Progenitor cell of endocrine pancreas (in vitro differentiated cells): ENCODE measurements at regions not wholly inside any gene's neighbourhood (a gene's known extent, or its start where the extent isn't known, plus 50 kb on each side); places are given as distances from the start of the nearest gene placed in this dataset.
"Not testable (repeated sequence)": the region's sequence is repeated elsewhere in the genome, so short reads cannot be mapped to it uniquely, and the experiment has no call there.

Source experiments
- DNase-seq: peaks from one replicate; pipeline ENCODE4 v3.0.0; 2021; ENCODE audit warnings: low spot score; ENCODE audit not compliant: unreplicated experiment
- H3K27ac Mint-ChIP-seq: 2 replicates; pipeline ENCODE4 v1.8.0; 2021; ENCODE audit warnings: mild to moderate bottlenecking, moderate library complexity, mixed read lengths
- H3K27me3 Mint-ChIP-seq: 2 replicates; pipeline ENCODE4 v1.8.0; 2021; ENCODE audit warnings: mixed read lengths
- H3K36me3 Mint-ChIP-seq: 2 replicates; pipeline ENCODE4 v1.8.0; 2022; ENCODE audit warnings: mixed read lengths; ENCODE audit not compliant: insufficient read depth
- H3K4me1 Mint-ChIP-seq: 2 replicates; pipeline ENCODE4 v1.8.0; 2021; ENCODE audit warnings: low read depth, mixed read lengths
- H3K4me3 Mint-ChIP-seq: 2 replicates; pipeline ENCODE4 v1.8.0; 2021; ENCODE audit warnings: low read depth, mild to moderate bottlenecking, moderate library complexity, mixed read lengths
- H3K9me3 Mint-ChIP-seq: 2 replicates; pipeline ENCODE4 v1.8.0; 2021; ENCODE audit warnings: low read depth, mixed read lengths
- TF ChIP-seq, protein P1 (sequence below): fragments of 200-600 bp; sonication (generic); IDR thresholded peaks from one replicate; pipeline ENCODE4 v1.5.0; 2021; ENCODE audit warnings: antibody characterized with exemption, mild to moderate bottlenecking; ENCODE audit not compliant: unreplicated experiment

- Mint-ChIP-seq H3K27me3 (peaks cover 27% of the 10 kb centered on the region), H3K27ac (no peak overlapping the region), H3K4me1 (peaks cover 2% of the 10 kb centered on the region), H3K9me3 (no peaks in the 10 kb centered on the region), H3K36me3 (no peaks in the 10 kb centered on the region), H3K4me3 (no peak overlapping the region)
- no peak for DNase-seq
- TF ChIP-seq, protein P1, sequence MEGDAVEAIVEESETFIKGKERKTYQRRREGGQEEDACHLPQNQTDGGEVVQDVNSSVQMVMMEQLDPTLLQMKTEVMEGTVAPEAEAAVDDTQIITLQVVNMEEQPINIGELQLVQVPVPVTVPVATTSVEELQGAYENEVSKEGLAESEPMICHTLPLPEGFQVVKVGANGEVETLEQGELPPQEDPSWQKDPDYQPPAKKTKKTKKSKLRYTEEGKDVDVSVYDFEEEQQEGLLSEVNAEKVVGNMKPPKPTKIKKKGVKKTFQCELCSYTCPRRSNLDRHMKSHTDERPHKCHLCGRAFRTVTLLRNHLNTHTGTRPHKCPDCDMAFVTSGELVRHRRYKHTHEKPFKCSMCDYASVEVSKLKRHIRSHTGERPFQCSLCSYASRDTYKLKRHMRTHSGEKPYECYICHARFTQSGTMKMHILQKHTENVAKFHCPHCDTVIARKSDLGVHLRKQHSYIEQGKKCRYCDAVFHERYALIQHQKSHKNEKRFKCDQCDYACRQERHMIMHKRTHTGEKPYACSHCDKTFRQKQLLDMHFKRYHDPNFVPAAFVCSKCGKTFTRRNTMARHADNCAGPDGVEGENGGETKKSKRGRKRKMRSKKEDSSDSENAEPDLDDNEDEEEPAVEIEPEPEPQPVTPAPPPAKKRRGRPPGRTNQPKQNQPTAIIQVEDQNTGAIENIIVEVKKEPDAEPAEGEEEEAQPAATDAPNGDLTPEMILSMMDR: no peak
Measured at GRCh38 chrX:7362111-7362510, 214.2 kb upstream of the PUDP start.

DNA sequence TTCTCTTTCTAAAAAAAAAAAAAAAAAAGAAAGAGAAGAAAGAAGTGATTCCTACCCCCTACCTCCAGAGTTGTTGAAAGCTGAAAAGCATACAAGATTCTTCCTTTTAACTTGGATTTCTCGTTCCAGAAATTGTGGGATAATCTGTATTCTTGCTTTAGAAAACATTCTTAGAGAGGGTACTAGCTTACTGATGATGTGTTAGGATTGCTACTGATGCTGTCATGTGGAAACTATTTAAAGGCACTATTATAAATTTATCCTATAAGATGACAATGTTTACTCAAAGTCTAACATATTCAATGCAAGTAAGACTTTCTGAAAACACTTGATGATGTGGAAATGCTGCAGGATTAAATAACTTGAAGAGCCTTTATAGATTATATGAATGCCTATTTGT lies 204.0 kb upstream of the PUDP start:
- TF ChIP-seq, protein P1: no peak
- Mint-ChIP-seq H3K36me3 (no peaks in the 10 kb centered on the region), H3K27ac (no peak overlapping the region), H3K27me3 (no peaks in the 10 kb centered on the region), H3K9me3 (no peaks in the 10 kb centered on the region), H3K4me1 (no peaks in the 10 kb centered on the region), H3K4me3 (no peak overlapping the region)
- no peak for DNase-seq

DNA sequence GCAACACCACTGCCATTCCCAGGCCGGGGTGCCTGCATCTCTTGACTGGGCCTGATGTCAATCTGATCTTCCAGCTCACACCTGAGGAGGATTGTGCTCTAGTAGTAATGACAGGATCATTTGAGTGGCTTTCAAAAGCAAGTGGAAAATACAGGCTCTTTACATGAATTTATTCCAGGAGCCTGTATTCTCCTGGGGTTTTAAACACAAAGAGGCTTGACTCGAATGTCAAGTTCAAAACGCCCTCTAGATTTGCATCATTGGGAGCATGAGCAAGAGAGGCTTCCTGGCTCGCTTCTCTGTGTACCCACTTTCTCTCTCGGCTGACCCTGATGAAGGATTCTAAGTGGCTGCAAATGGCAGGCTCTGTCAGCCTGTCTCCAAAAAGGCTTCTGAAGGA lies 199.5 kb upstream of the PUDP start:
- Mint-ChIP-seq H3K36me3 (no peaks in the 10 kb centered on the region), H3K27me3 (no peaks in the 10 kb centered on the region), H3K4me3 (no peak overlapping the region), H3K27ac (no peak overlapping the region), H3K9me3 (no peaks in the 10 kb centered on the region), H3K4me1 (no peaks in the 10 kb centered on the region)
- TF ChIP-seq, protein P1: no peak
- DNase-seq: no peak

- no peaks in the 10 kb centered on the region for H3K27me3 Mint-ChIP-seq
- H3K36me3 Mint-ChIP-seq: peaks cover 3% of the 10 kb centered on the region
- no peaks in the 10 kb centered on the region for H3K4me1 Mint-ChIP-seq
- no peak overlapping the region for H3K4me3 Mint-ChIP-seq
- no peak for DNase-seq
- TF ChIP-seq, protein P1: no peak
- no peak overlapping the region for H3K27ac Mint-ChIP-seq
- H3K9me3 Mint-ChIP-seq: no peaks in the 10 kb centered on the region
Measured at GRCh38 chrX:7346021-7346420, 198.1 kb upstream of the PUDP start.

DNA sequence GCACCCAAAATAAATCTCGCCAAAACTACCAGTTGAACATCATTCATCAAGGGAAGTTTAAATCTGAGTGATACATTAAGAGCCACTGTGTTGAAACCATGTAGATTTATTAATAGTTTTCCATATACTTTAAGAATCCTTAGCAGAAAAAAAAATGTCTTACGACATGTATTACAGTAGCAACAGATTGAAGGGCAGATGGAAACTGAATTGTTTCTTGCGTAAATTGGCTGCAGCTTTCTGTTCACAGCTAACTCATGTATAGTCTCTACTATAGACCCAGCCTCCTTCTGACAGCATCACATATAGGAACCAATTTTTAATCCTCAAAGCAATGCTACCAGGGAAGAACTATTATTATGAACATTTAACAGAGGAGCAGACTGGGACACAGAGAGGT lies 195.2 kb upstream of the PUDP start:
- no peak for DNase-seq
- no peaks in the 10 kb centered on the region for H3K9me3 Mint-ChIP-seq
- TF ChIP-seq, protein P1: no peak
- peaks cover 3% of the 10 kb centered on the region for H3K36me3 Mint-ChIP-seq
- no peaks in the 10 kb centered on the region for H3K4me1 Mint-ChIP-seq
- H3K27ac Mint-ChIP-seq: no peak overlapping the region
- no peaks in the 10 kb centered on the region for H3K27me3 Mint-ChIP-seq
- H3K4me3 Mint-ChIP-seq: no peak overlapping the region

DNA sequence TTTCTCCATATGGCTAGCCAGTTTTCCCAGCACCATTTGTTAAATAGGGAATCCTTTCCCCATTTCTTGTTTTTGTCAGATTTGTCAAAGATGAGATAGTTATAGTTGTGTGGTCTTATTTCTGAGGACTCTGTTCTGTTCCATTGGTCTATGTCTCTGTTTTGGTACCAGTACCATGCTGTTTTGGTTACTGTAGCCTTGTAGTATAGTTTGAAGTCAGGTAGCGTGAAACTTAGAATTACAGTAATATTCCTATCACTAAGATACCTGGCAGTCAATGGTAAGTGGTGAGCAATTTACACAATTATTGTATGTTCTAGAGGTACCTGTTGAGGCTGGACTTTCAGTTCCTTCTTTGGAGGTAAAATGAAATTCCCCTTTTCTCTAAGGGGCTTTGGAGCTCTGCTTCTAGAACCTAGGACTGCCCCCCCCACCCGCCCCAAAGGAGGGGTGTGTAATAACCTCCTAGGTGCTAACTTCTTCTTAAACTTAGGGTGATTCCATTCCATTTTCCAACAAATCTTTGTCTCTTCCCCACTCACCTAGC lies 187.9 kb upstream of the PUDP start:
- not testable (repeated sequence) for H3K27me3 Mint-ChIP-seq

More for the DNA sequence above, 187.9 kb upstream of the PUDP start:
- DNase-seq, H3K4me3 Mint-ChIP-seq, H3K4me1 Mint-ChIP-seq, H3K27ac Mint-ChIP-seq, H3K9me3 Mint-ChIP-seq: not testable (repeated sequence)
- H3K36me3 Mint-ChIP-seq: peaks cover 16% of the 10 kb centered on the region
